GM12891 (cell line): ENCODE measurements at regions not wholly inside any gene's neighbourhood (a gene's known extent, or its start where the extent isn't known, plus 50 kb on each side); places are given as distances from the start of the nearest gene placed in this dataset.

ENCODE experiments used
- POLR2A ChIP-seq: IDR thresholded peaks from 2 replicates; pipeline ENCODE4 v1.6.1; 2011; ENCODE audit warnings: low read depth, low read length, control low read depth
- POLR2AphosphoS5 ChIP-seq: IDR thresholded peaks from 2 replicates; pipeline ENCODE4 v1.6.1; 2011; ENCODE audit warnings: low read depth, low read length, control low read depth

- TF ChIP-seq POLR2A (no peak), POLR2AphosphoS5 (no peak)
Measured at GRCh38 chr11:32032478-32032877, 58.4 kb upstream of the RCN1 start.
